ENCODE measurements at regions not wholly inside any gene's neighbourhood (a gene's known extent, or its start where the extent isn't known, plus 50 kb on each side); places are given as distances from the start of the nearest gene placed in this dataset.

DNA sequence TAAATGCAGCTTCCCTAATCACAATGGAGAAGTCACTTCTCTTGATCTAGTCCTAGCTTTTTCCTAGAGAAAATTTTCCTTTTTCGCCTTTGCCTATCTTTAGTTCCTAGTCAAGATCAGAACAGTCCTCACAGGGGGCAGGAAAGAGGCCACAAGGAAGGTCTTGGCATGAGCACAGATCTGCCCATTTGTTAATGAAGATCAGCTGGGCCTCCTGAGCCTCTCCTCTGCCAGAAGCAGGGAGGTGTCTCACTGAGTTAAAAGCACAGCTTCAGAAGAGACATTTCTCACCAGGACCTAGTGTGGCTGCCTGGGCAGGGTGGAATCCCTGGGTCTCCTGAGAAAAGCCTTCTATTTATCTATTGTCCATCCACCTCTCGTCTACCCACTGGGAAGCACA lies 357.8 kb downstream of the TMEM38B start:
- Histone ChIP-seq H3K9me3 (ENCODE audit: insufficient read depth in 2 of 2, low read depth in 1 of 2, low read length in 1 of 2) (0 out of 4 replicates have a peak, but pooled peaks cover 0 to 4% of the 10 kb centered on the region in 2 experiments), H3K23ac (ENCODE audit: insufficient read length) (no peak overlapping the region), H3K4ac (replicated peaks; ENCODE audit: insufficient read length, low read depth, low read length) (no peak overlapping the region), H3K36me3 (ENCODE audit: control insufficient read depth in 2 of 4, insufficient read depth in 4 of 4, low read length in 3 of 4) (no peaks in the 10 kb centered on the region), H3K27ac (ENCODE audit: low read depth, low read length) (no peak overlapping the region), H3K79me2 (ENCODE audit: control insufficient read depth in 1 of 2, insufficient read depth in 2 of 2, low read length in 2 of 2) (no peaks in the 10 kb centered on the region), H3K56ac (replicated peaks; ENCODE audit: insufficient read length, low read depth, low read length) (no peak overlapping the region), H2BK5ac (ENCODE audit: low read depth, low read length) (no peak overlapping the region), H3K23me2 (ENCODE audit: low read depth, low read length) (no peaks in the 10 kb centered on the region), H3K4me3 (ENCODE audit: extremely low read depth in 1 of 4, insufficient read depth in 2 of 4, low read depth in 3 of 4, low read length in 4 of 4) (no peak overlapping the region), H3K4me1 (replicated peaks in 1 of 4; ENCODE audit: control insufficient read depth in 3 of 4, insufficient read depth in 4 of 4, low read length in 3 of 4) (no peaks in the 10 kb centered on the region), H2BK120ac (replicated peaks; ENCODE audit: low read depth, low read length) (no peak overlapping the region), H4K5ac (ENCODE audit: insufficient read length, low read depth, low read length) (no peak overlapping the region), H4K8ac (ENCODE audit: extremely low read depth, insufficient read depth, low read length) (no peak overlapping the region), H3K9ac (replicated peaks in 1 of 4; ENCODE audit: extremely low read depth in 1 of 4, low read depth in 3 of 4, low read length in 3 of 4) (no peak overlapping the region), H2BK15ac (ENCODE audit: low read length) (no peak overlapping the region), H2BK12ac (ENCODE audit: low read depth, low read length) (no peak overlapping the region), H4K20me1 (replicated peaks in 1 of 2; ENCODE audit: control insufficient read depth in 1 of 2, insufficient read depth in 2 of 2, low read length in 2 of 2) (no peaks in the 10 kb centered on the region), H3K14ac (ENCODE audit: insufficient read length) (no peak overlapping the region), H3K79me1 (ENCODE audit: low read depth, low read length) (no peaks in the 10 kb centered on the region), H3K27me3 (replicated peaks in 1 of 4; ENCODE audit: control insufficient read depth in 3 of 4, extremely low read depth in 1 of 4, insufficient read depth in 3 of 4, low read length in 3 of 4) (no peaks in the 10 kb centered on the region), H3K4me2 (ENCODE audit: insufficient read depth in 1 of 2, low read depth in 2 of 2, low read length in 2 of 2) (no peak overlapping the region), H2AFZ (ENCODE audit: low read length) (no peak overlapping the region), H4K91ac (replicated peaks; ENCODE audit: insufficient read length, low read length) (no peak overlapping the region), H3K18ac (ENCODE audit: extremely low read depth, low read length) (no peak overlapping the region), H2BK20ac (ENCODE audit: low read length) (no peak overlapping the region), H2AK5ac (ENCODE audit: low read depth, low read length) (no peak overlapping the region)
- CTCF ChIA-PET (ENCODE audit: partially characterized antibody) = interaction anchor here (0.7 to 1.6 kb wide), 5 partner anchors 18 to 125 kb away, joined by 3 to 4 read pairs (median 3); no protein-coding TSS in a partner anchor
- POLR2A ChIA-PET (ENCODE audit: partially characterized antibody) = interaction anchor here (0.7 kb wide), 1 partner anchor 23 kb away, joined by 3 read pairs; no protein-coding TSS in a partner anchor
- DNase-seq (ENCODE audit: low read depth in 1 of 2, low spot score in 2 of 2) = no peak
- 87% methylated on average over 2 of the region's 2 CpGs; no CpG with 5 or more reads in 1 of the 2 experiments for WGBS, 2 experiments (ENCODE audit: extremely low coverage in 1 of 2, insufficient coverage in 1 of 2, insufficient read length in 1 of 2, insufficient replicate concordance in 2 of 2, low coverage in 1 of 2, low lambda C conversion rate in 2 of 2, missing lambda C conversion rate in 1 of 2)
- FAIRE-seq = no peak
- TF ChIP-seq SAP30 (IDR thresholded peaks at IDR 0.05; ENCODE audit: insufficient read depth, insufficient replicate concordance, low read length) = no peak
- no peak for TF ChIP-seq ATF3 (IDR thresholded peaks at IDR 0.05; ENCODE audit: insufficient read depth, low read depth, low read length)
- no peak for TF ChIP-seq PHF8 (conservative IDR thresholded peaks at IDR 0.05; ENCODE audit: low read depth, low read length)
- TF ChIP-seq GABPA (IDR thresholded peaks at IDR 0.05; ENCODE audit: borderline replicate concordance, insufficient read depth, low read length) = no peak
- no peak for TF ChIP-seq RBBP5 (IDR thresholded peaks at IDR 0.05; ENCODE audit: borderline replicate concordance, low read depth, low read length)
- TF ChIP-seq KDM1A (IDR thresholded peaks at IDR 0.05; ENCODE audit: borderline replicate concordance, low read length) = no peak

All from H1 (cell line).